Bone marrow (tissue), 2 donors: ENCODE measurements at regions not wholly inside any gene's neighbourhood (a gene's known extent, or its start where the extent isn't known, plus 50 kb on each side); places are given as distances from the start of the nearest gene placed in this dataset.
"Not testable (repeated sequence)": the region's sequence is repeated elsewhere in the genome, so short reads cannot be mapped to it uniquely, and the experiment has no call there.

ENCODE experiments used
- DNase-seq, 2 donors: peaks; one replicate each; lab custom pipeline; 2025; lab: John Stamatoyannopoulos, UW

DNA sequence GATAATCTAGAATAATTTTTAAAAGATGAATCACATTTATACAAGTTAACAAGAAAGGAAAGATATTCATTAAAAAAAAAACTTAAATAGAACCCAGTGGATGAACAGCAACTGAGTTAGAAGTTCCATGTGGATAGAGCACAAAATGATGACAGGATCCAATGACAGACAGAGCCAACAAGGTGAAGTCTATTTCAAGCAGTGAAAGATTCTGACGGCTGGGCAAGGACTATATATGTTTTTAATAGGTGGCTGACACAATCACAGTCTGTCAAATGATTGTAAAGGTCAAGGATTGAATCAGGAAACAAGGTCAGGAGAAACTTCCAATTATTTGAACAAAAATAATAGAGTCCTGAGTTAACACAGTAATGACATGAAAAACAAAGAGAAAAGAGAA is 1460.0 kb upstream of the CDH8 start:
- DNase-seq, result no peak

- DNase-seq, result no peak
Observed at GRCh38 chr16:63488955-63489354, 1452.7 kb upstream of the CDH8 start.

DNA sequence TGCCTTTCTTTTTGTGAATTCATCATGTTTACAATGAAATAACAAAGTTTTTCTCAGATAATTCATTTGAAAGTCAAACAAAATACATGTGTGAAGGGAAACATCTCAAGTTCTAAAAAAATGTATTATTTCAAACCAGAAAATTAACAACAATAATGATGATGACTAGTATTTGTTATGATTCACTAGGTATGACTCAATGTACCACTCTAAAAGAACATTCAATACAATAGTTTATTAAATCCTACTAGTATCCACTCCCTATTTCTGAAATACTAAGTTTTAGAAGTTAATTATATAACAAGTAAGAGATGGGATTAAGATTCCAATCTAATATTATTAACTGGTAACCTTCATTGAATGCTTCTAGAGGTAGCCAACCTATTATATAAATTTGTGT is 1444.8 kb upstream of the CDH8 start:
- no peak for DNase-seq

DNA sequence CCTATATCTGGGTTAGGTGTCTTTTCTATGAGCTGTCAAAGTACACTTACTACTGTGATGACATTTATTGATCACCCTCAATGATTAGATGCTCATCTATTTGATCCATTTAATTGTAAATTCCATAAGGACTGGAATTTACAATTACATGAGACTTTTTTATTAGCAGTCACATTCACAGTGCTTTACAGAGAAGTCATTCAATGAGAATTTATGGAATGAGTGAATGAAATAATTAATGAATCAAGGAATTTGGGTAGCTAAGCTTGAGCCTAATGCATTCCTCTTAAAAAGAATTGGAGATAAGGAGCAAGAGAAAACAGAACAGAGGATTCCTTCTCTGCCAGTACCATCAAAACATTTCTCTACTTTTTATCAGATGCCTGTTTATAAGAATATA is 1437.5 kb upstream of the CDH8 start:
- no peak for DNase-seq

DNA sequence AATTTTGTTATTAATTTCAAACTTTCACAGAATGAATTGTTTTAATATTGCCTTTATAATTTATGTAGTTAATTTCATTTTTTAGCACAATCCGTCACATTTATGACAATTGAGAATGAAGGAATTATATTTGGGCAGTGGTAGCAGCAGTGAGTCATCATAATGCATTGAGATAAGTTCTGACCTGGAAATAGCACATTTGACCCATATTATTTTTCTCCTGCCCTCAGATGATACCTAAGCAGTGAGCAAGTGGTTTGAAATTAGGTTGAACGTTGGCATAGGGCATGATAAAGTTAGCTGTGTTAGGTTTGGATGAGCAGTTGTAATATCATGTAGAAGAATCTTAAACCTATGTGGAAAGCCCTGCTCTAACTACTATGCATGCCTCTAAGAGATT is 1431.3 kb upstream of the CDH8 start:
- DNase-seq, result no peak

GRCh38 chr16:63462316-63462715 is 1426.1 kb upstream of the CDH8 start:
- no peak for DNase-seq

DNA sequence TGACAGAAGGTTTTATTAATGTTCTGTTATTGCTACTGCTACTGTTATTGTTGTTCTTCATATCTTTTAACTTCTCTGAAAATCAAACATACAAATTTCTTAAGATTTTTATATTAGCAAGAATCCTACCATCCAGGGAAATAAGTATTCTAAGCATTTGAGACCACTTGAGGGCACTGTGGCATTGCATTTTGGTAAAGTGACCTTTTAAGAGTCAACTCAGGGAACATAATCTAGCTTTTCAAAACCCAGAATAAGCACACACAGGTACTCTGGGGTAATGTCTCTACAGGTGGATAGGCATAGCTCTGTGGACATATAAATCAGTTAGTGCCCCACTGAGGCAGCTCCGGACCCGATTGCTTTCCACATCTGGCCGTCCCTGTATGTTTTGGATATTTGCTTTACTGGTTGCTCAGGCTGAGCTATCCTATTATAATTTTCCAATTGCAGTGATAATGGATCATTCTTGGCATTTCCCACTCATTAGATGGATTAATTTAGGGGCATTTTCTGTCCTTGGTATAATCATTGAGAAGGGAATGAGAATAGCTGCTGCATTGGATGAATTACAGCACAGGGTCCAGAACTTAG is 1425.1 kb upstream of the CDH8 start:
- DNase-seq, result no peak

DNA sequence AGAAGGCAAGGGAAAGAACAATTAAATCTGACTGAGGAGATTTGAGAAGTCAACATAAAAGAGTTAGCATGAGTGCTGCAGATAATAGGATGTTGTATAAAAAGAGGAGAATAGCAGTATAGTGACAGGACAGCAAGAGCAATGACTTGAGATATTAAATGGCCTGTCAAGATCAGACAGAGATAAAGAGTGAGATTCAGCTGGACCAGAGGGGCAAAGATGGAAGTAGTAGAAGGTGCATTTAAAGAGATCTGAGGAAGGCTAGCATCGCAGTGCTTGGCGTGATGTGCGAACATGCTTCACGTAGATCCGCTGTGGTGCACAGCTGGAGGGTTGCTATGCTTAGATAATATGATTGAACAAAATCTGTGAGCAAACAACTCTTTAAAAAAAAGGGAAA is 1422.6 kb upstream of the CDH8 start:
- DNase-seq, result no peak

DNA sequence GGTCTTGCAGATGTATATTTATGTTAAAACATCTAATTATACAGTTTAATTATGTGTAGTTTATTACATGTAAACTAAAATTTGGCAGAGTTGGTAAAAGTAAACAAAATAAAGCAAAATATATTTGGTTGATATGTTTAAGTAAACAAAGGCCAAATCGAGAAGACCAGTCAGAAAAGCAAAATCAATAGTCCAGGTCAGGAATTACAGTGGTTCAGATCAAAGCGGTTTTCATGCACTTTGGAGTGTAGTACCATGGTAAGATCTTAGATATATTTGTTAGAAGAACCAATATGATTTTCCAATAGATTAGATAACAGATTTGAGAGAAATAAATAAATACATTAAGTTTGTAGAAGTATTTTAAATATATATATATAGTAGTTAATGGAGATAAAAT is 1421.6 kb upstream of the CDH8 start:
- no peak for DNase-seq

DNA sequence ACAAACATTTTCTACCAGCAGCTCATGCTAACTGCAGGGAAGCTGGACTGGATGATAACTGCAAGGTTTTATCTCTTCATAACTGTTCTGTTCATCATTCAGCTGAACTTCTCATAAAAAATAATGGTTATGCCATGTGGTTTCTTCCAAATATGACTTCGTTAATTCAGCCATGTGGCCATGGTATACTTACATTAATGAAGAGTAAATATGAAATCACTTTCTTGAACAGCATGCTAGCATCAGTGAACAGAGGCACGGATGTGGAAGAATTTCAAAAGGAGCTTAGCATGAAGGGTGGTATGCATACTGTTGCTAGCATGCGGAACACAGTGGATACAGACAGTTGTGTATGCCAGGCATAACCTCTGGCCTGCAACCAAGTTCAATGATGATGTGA is 1417.0 kb upstream of the CDH8 start:
- DNase-seq, result no peak

GRCh38 chr16:63447121-63447520 is 1410.9 kb upstream of the CDH8 start:
- DNase-seq, result no peak

- DNase-seq, result no peak
Observed at GRCh38 chr16:63442246-63442645, 1406.0 kb upstream of the CDH8 start.

GRCh38 chr16:63426275-63426870 is 1390.1 kb upstream of the CDH8 start:
- no peak for DNase-seq

DNA sequence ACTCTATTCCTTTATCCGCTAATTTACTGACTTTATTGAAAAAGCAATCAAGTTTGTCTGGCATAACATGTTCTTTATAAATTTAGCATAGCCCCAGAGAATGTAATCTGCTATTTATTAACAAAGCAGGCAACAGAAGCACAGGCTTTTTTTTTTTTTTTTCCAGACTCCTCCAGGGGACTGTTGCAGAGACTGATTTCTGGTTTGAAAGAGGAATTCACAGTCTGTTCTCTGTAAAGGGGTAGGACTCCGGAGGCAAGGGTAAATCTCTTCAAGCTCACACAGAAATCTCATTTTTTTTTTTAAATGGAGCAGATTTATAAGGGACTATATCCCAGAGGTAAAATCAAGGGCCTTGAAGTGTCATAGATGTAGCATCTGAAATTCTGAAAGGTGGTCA is 1386.5 kb upstream of the CDH8 start:
- DNase-seq, result no peak

DNA sequence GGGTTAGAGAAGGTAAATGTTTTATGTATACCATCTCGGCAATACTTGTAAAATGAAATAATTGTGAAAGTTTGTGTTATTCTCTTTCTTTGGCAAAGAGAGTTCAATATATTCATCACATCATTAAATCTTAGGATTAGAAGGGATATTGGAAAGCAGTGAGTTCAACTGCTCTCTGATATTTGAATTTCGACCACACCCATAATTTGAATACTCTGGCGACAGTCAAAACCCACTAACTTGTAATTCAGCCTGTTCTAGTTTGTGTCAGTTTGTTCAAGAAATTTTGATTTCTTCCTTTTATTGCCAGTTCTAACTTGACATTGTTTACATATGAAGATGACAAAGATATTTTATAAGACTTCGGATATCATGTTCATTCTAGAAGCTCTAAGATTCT is 1380.5 kb upstream of the CDH8 start:
- DNase-seq, result no peak

DNA sequence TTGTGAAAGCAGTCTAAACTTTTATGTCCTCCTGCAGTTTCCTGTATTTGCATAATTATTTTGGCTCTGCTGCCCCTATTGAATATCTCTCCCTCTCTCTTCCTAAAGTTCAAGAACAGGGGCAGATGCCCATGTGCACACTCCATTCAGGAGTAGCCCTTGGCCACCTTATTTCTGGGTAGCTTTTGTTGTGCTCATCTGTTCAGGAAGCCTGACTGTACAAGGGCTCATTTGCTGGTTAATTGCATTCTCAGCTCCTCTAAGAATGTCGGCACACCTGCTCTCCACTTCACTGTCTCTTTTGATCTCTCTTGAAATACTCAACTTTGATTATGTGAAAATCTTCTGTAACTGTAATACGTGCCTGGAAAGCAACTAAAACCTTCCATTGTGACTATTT is 1378.8 kb upstream of the CDH8 start:
- no peak for DNase-seq

GRCh38 chr16:63410594-63410993 is 1374.4 kb upstream of the CDH8 start:
- DNase-seq, result no peak

DNA sequence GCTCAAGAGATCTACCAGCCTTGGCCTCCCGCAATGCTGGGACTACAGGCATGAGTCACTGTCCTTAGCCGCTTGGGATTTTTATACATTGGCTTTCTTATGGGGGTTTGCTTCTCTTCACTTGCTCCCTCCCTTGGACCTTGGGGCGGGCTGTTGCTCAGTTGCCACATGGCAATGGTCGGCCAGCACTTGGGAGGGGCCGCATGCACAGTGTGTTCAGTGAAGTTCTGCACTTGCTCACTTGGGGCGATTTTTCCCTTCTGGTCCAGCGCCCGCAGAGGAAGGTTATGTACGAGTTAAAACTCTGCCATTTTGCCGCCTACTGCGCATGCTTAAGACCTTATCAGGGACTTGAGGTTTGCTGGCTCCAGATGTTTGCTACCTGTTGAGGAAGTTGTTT is 1367.6 kb upstream of the CDH8 start:
- DNase-seq, result no peak

- DNase-seq, result not testable (repeated sequence)
Observed at GRCh38 chr16:63388277-63388676, 1352.0 kb upstream of the CDH8 start.

- DNase-seq, result no peak
Observed at GRCh38 chr16:63385714-63386432, 1349.6 kb upstream of the CDH8 start.

- DNase-seq, result no peak
Observed at GRCh38 chr16:63373744-63374143, 1337.5 kb upstream of the CDH8 start.

- no peak for DNase-seq
Observed at GRCh38 chr16:63372815-63373214, 1336.6 kb upstream of the CDH8 start.

GRCh38 chr16:63372283-63372682 is 1336.0 kb upstream of the CDH8 start:
- DNase-seq, result no peak
